ENCODE measurements at regions not wholly inside any gene's neighbourhood (a gene's known extent, or its start where the extent isn't known, plus 50 kb on each side); places are given as distances from the start of the nearest gene placed in this dataset.
"Not testable (repeated sequence)": the region's sequence is repeated elsewhere in the genome, so short reads cannot be mapped to it uniquely, and the experiment has no call there.

- no peak for DNase-seq
Measured at GRCh38 chr7:81473236-81473635, 296.6 kb downstream of the HGF start.

GRCh38 chr7:81470724-81471379 lies 299.0 kb downstream of the HGF start:
- no peak for DNase-seq

- no peak for DNase-seq
Measured at GRCh38 chr7:81469869-81470723, 299.8 kb downstream of the HGF start.

- DNase-seq, result no peak
Measured at GRCh38 chr7:81469153-81469868, 300.5 kb downstream of the HGF start.

GRCh38 chr7:81468526-81468925 lies 301.3 kb downstream of the HGF start:
- no peak for DNase-seq

- no peak for DNase-seq
Measured at GRCh38 chr7:81467964-81468363, 301.9 kb downstream of the HGF start.

- DNase-seq, result no peak
Measured at GRCh38 chr7:81462672-81463071, 307.2 kb downstream of the HGF start.

- DNase-seq, result no peak
Measured at GRCh38 chr7:81460250-81461045, 309.4 kb downstream of the HGF start.

GRCh38 chr7:81459485-81459884 lies 310.4 kb downstream of the HGF start:
- no peak for DNase-seq

- no peak for DNase-seq
Measured at GRCh38 chr7:81457852-81458522, 311.9 kb downstream of the HGF start.

GRCh38 chr7:81453770-81454169 lies 316.1 kb downstream of the HGF start:
- not testable (repeated sequence) for DNase-seq

- DNase-seq, result no peak
Measured at GRCh38 chr7:81449105-81449504, 320.7 kb downstream of the HGF start.

GRCh38 chr7:81447351-81447952 lies 322.4 kb downstream of the HGF start:
- no peak for DNase-seq

- no peak for DNase-seq
Measured at GRCh38 chr7:81446212-81446611, 323.6 kb downstream of the HGF start.

GRCh38 chr7:81445462-81445861 lies 324.4 kb downstream of the HGF start:
- no peak for DNase-seq

- no peak for DNase-seq
Measured at GRCh38 chr7:81441750-81442149, 328.1 kb downstream of the HGF start.

- DNase-seq, result no peak
Measured at GRCh38 chr7:81439591-81439990, 330.3 kb downstream of the HGF start.

GRCh38 chr7:81437160-81437559 lies 332.7 kb downstream of the HGF start:
- not testable (repeated sequence) for DNase-seq

- no peak for DNase-seq
Measured at GRCh38 chr7:81433692-81434331, 336.0 kb downstream of the HGF start.

- DNase-seq, result no peak
Measured at GRCh38 chr7:81433206-81433605, 336.6 kb downstream of the HGF start.

- no peak for DNase-seq
Measured at GRCh38 chr7:81430761-81431160, 339.1 kb downstream of the HGF start.
